Neural progenitor cell (in vitro differentiated cells): ENCODE measurements at regions not wholly inside any gene's neighbourhood (a gene's known extent, or its start where the extent isn't known, plus 50 kb on each side); places are given as distances from the start of the nearest gene placed in this dataset.

ENCODE experiments used
- CTCF ChIP-seq: fragments of 200-600 bp; sonication (generic); IDR thresholded peaks from 2 replicates; pipeline ENCODE4 v1.5.1; 2017; ENCODE audit warnings: antibody characterized with exemption, mild to moderate bottlenecking
- EZH2 ChIP-seq: fragments of 200-600 bp; sonication (generic); IDR thresholded peaks from 2 replicates; pipeline ENCODE4 v1.6.1; 2017; ENCODE audit warnings: antibody characterized with exemption, mild to moderate bottlenecking, moderate library complexity
- EZH2phosphoT487 ChIP-seq: fragments of 200-600 bp; sonication (generic); IDR thresholded peaks from 2 replicates; pipeline ENCODE4 v1.6.1; 2017; ENCODE audit warnings: antibody characterized with exemption

- TF ChIP-seq EZH2 (no peak), EZH2phosphoT487 (no peak), CTCF (no peak)
These were observed 180.7 kb upstream of the TTC14 start for GRCh38 chr3:180421221-180421620.
